Endothelial cell of umbilical vein (primary cell): ENCODE measurements at regions not wholly inside any gene's neighbourhood (a gene's known extent, or its start where the extent isn't known, plus 50 kb on each side); places are given as distances from the start of the nearest gene placed in this dataset.

Source experiments
- BruUV-seq: library from RNA; stranded (reverse); fragments of 400-500 nt; replicated peaks from 2 replicates; lab custom pipeline; 2021; lab: Mats Ljungman, UMichigan
- CTCF ChIA-PET: fragments of 300-600, 350-600 bp; sonication (Branson Sonifier 250); formaldehyde crosslinking; loops from one replicate; lab custom pipeline; 2021; ENCODE audit warnings: antibody characterized with exemption, inconsistent platforms; lab: Charles Lee
- POLR2A ChIA-PET: fragments of 300-600, 350-600 bp; sonication (Branson Sonifier 250); formaldehyde crosslinking; loops from one replicate; lab custom pipeline; 2021; ENCODE audit warnings: antibody characterized with exemption, inconsistent platforms; lab: Charles Lee
- DNase-seq: peaks from one replicate; pipeline ENCODE4 v3.0.0-alpha.2; 2011; ENCODE audit warnings: low read depth, low spot score
- FAIRE-seq: peaks from 2 replicates; lab custom pipeline; 2011; peaks lifted over from hg19 to GRCh38; lab: Jason Lieb, UNC
- H2AFZ ChIP-seq: 2 replicates; pipeline ENCODE4 v1.6.0; 2012; ENCODE audit warnings: low read depth, low read length, control low read depth, inconsistent platforms
- H3K27ac ChIP-seq: 2 replicates; pipeline ENCODE4 v1.5.1; 2011; ENCODE audit warnings: low read depth, mild to moderate bottlenecking, control low read depth, low read length, moderate library complexity; ENCODE audit not compliant: insufficient read depth
- H3K27me3 ChIP-seq, 2 experiments: 2 replicates each; pipeline versions ENCODE4 v1.6.0 to v1.6.1; 2011; ENCODE audit warnings: low read length in 2 of 2, mixed read lengths in 1 of 2; ENCODE audit not compliant: control insufficient read depth in 2 of 2, insufficient read depth in 2 of 2
- H3K36me3 ChIP-seq, 2 experiments: 2 replicates in 1 of 2; 3 replicates in 1 of 2; pipeline ENCODE4 v1.5.1; 2011; ENCODE audit warnings: low read length in 2 of 2, mild to moderate bottlenecking in 1 of 2, moderate library complexity in 1 of 2; ENCODE audit not compliant: control insufficient read depth in 2 of 2, insufficient read depth in 2 of 2; ENCODE audit errors: extremely low read depth in 1 of 2
- H3K4me1 ChIP-seq: 3 replicates; pipeline ENCODE4 v1.5.1; 2011; ENCODE audit warnings: mild to moderate bottlenecking, low read length; ENCODE audit not compliant: control insufficient read depth, insufficient read depth; ENCODE audit errors: extremely low read depth
- H3K4me2 ChIP-seq: 2 replicates; pipeline ENCODE4 v1.6.1; 2011; ENCODE audit warnings: low read length, control low read depth, mixed read lengths; ENCODE audit not compliant: insufficient read depth
- H3K4me3 ChIP-seq, 3 experiments: fragments of 200-600 bp in 1 of 3; sonication (generic), shearing (Covaris generic) in 1 of 3; replicated peaks in 1 of 3; 2 replicates each; pipeline ENCODE4 v1.5.1; 2011 to 2016; ENCODE audit warnings: control low read depth in 3 of 3, low read length in 3 of 3, mild to moderate bottlenecking in 2 of 3, inconsistent platforms in 1 of 3, low read depth in 1 of 3, moderate library complexity in 1 of 3; ENCODE audit not compliant: insufficient read depth in 1 of 3
- H3K79me2 ChIP-seq: 2 replicates; pipeline ENCODE4 v1.6.0; 2012; ENCODE audit warnings: low read length, inconsistent platforms; ENCODE audit not compliant: control insufficient read depth, insufficient read depth
- H3K9ac ChIP-seq: replicated peaks from 2 replicates; pipeline ENCODE3; 2011; ENCODE audit warnings: low read length, control low read depth; ENCODE audit not compliant: insufficient read depth; ENCODE audit errors: extremely low read depth
- H3K9me1 ChIP-seq: replicated peaks from 3 replicates; pipeline ENCODE4 v1.6.0; 2011; ENCODE audit warnings: mild to moderate bottlenecking, low read length; ENCODE audit not compliant: control insufficient read depth, insufficient read depth; ENCODE audit errors: extremely low read depth
- H3K9me3 ChIP-seq: replicated peaks from 2 replicates; pipeline ENCODE4 v1.5.1; 2012; ENCODE audit warnings: low read length, inconsistent platforms; ENCODE audit not compliant: control insufficient read depth, insufficient read depth
- H4K20me1 ChIP-seq: replicated peaks from 2 replicates; pipeline ENCODE3; 2011; ENCODE audit warnings: mild to moderate bottlenecking, low read length; ENCODE audit not compliant: control insufficient read depth, insufficient read depth; ENCODE audit errors: extremely low read depth
- EZH2 ChIP-seq: IDR thresholded peaks from 2 replicates; pipeline ENCODE4 v1.6.1; 2012; ENCODE audit warnings: borderline replicate concordance, low read depth, mild to moderate bottlenecking, moderate library complexity, low read length, inconsistent platforms; ENCODE audit not compliant: severe bottlenecking
- FOS ChIP-seq: IDR thresholded peaks from 2 replicates; pipeline ENCODE4 v1.6.1; 2011; ENCODE audit warnings: mild to moderate bottlenecking, low read length, moderate library complexity, borderline replicate concordance; ENCODE audit not compliant: insufficient read depth
- GATA2 ChIP-seq: IDR thresholded peaks from 2 replicates; pipeline ENCODE4 v1.7.0; 2011; ENCODE audit warnings: low read depth, mild to moderate bottlenecking, moderate library complexity, mixed read lengths, low read length; ENCODE audit not compliant: insufficient read length, insufficient read depth
- JUN ChIP-seq: IDR thresholded peaks from 2 replicates; pipeline ENCODE4 v1.6.1; 2011; ENCODE audit warnings: borderline replicate concordance, low read depth; ENCODE audit not compliant: insufficient read length, insufficient read depth
- MYC ChIP-seq: IDR thresholded peaks from one replicate; pipeline ENCODE4 v1.6.1; 2011; ENCODE audit warnings: mild to moderate bottlenecking, low read depth, low read length
- POLR2A ChIP-seq: IDR thresholded peaks from 2 replicates; pipeline ENCODE4 v1.6.1; 2012; ENCODE audit warnings: low read depth, mild to moderate bottlenecking, control low read depth, low read length
- POLR2AphosphoS5 ChIP-seq: IDR thresholded peaks from 2 replicates; pipeline ENCODE4 v1.6.1; 2012; ENCODE audit warnings: low read depth, mild to moderate bottlenecking, control low read depth, low read length, moderate library complexity; ENCODE audit not compliant: insufficient read depth
- dilution Hi-C: fragments of 300-500 bp; cut with MboI; formaldehyde crosslinking; loops from one replicate; pipeline ENCODE4 v1.15.0; 2019; ENCODE audit warnings: low sequenced_read_pairs; ENCODE audit not compliant: extremely low pct_ligation_motif_present
- intact Hi-C: fragments of 100-400 bp; cut with micrococcal nuclease; formaldehyde crosslinking; loops from one replicate; pipeline ENCODE4 v1.10.0; 2022
- TF ChIP-seq, protein P1 (sequence below), 2 donors: IDR thresholded peaks; 1 replicate in 1 of 2; 2 replicates in 1 of 2; pipeline ENCODE4 v1.5.1; 2011; ENCODE audit warnings: low read length in 2 of 2, mild to moderate bottlenecking in 2 of 2, moderate library complexity in 2 of 2, control low read depth in 1 of 2, inconsistent platforms in 1 of 2, low read depth in 1 of 2; ENCODE audit not compliant: insufficient read depth in 1 of 2; ENCODE audit errors: extremely low read depth in 1 of 2
- TF ChIP-seq, protein P2 (sequence below): IDR thresholded peaks from 2 replicates; pipeline ENCODE4 v1.6.1; 2011; ENCODE audit not compliant: insufficient read depth, insufficient read length

DNA sequence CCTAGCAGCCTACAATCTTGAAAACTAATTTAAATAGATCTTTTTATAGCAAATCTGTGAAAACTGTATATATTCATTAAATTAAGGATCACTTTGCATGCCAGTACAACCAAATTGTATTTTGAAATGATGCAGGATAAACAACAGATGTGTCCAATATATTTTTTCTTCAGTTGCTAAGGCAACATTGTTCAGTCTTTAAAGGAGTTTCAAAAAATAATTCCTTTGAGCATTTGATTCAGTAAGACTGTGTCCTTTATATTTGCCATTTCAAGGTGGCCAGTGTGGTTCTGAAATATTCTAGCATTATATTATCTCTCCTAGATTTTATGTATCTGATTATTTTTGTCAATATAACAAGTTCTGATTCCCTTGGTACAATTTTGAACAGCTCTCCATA, 254.7 kb downstream of the PLOD2 start:
- BruUV-seq = no TSS peak
- Histone ChIP-seq H3K4me2 (no peak overlapping the region), H3K36me3 (no peaks in the 10 kb centered on the region), H3K79me2 (no peaks in the 10 kb centered on the region), H4K20me1 (no peaks in the 10 kb centered on the region), H3K27ac (no peak overlapping the region), H3K4me1 (no peaks in the 10 kb centered on the region), H3K9ac (no peak overlapping the region), H2AFZ (no peak overlapping the region), H3K9me3 (no peaks in the 10 kb centered on the region), H3K27me3 (no peaks in the 10 kb centered on the region), H3K9me1 (no peaks in the 10 kb centered on the region), H3K4me3 (no peak overlapping the region)
- ChIA-PET CTCF (interaction anchor here (1.2 kb wide), 1 partner anchor 12 kb away, joined by 3 read pairs; no protein-coding TSS in a partner anchor), POLR2A (no interaction called here)
- dilution Hi-C loops = no loop called here
- TF ChIP-seq GATA2 (no peak), JUN (no peak), MYC (no peak), POLR2A (no peak), POLR2AphosphoS5 (no peak)
- TF ChIP-seq, protein P1, sequence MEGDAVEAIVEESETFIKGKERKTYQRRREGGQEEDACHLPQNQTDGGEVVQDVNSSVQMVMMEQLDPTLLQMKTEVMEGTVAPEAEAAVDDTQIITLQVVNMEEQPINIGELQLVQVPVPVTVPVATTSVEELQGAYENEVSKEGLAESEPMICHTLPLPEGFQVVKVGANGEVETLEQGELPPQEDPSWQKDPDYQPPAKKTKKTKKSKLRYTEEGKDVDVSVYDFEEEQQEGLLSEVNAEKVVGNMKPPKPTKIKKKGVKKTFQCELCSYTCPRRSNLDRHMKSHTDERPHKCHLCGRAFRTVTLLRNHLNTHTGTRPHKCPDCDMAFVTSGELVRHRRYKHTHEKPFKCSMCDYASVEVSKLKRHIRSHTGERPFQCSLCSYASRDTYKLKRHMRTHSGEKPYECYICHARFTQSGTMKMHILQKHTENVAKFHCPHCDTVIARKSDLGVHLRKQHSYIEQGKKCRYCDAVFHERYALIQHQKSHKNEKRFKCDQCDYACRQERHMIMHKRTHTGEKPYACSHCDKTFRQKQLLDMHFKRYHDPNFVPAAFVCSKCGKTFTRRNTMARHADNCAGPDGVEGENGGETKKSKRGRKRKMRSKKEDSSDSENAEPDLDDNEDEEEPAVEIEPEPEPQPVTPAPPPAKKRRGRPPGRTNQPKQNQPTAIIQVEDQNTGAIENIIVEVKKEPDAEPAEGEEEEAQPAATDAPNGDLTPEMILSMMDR (IDR thresholded peaks at IDR 0.05; ENCODE audit: extremely low read depth in 1 of 2, insufficient read depth in 1 of 2, low read depth in 1 of 2, low read length in 2 of 2) = no peak
- TF ChIP-seq, protein P2, sequence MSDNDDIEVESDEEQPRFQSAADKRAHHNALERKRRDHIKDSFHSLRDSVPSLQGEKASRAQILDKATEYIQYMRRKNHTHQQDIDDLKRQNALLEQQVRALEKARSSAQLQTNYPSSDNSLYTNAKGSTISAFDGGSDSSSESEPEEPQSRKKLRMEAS = no peak
- intact Hi-C loops = no loop called here
- DNase-seq = no peak
- no peak for FAIRE-seq

DNA sequence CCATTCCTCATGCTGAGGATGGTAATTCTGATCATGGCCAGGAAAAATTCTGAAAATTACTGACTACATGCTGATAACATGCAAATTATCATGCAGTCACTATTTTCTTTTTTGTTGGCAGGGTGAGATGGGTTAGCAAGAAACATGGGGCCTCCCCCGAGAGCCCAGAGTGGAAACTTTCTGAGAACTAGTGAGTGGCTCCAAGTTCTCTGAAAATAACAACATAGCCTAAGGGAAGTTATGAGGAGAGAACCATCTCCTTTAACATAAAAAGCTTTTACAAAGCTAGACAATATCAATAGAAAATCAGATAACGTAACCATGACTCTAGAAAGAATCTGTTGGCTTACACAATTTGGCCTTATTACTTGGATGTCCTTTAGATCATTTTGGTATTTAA, 254.2 kb downstream of the PLOD2 start:
- FAIRE-seq = no peak
- CTCF ChIA-PET = interaction anchor here (1.2 kb wide), 1 partner anchor 12 kb away, joined by 3 read pairs; no protein-coding TSS in a partner anchor
- POLR2A ChIA-PET = no interaction called here
- H4K20me1 ChIP-seq = no peaks in the 10 kb centered on the region
- no peaks in the 10 kb centered on the region for H3K27me3 ChIP-seq
- H3K79me2 ChIP-seq = no peaks in the 10 kb centered on the region
- no peak overlapping the region for H2AFZ ChIP-seq
- BruUV-seq = no TSS peak
- H3K4me1 ChIP-seq = no peaks in the 10 kb centered on the region
- H3K27ac ChIP-seq = no peak overlapping the region
- intact Hi-C loops (no loop called here), dilution Hi-C loops (no loop called here)
- H3K9ac ChIP-seq = no peak overlapping the region
- TF ChIP-seq POLR2A (no peak), FOS (no peak), MYC (no peak), GATA2 (no peak), POLR2AphosphoS5 (no peak), EZH2 (no peak), JUN (no peak)
- TF ChIP-seq, protein P2 = no peak
- TF ChIP-seq, protein P1 (IDR thresholded peaks at IDR 0.05; ENCODE audit: extremely low read depth in 1 of 2, insufficient read depth in 1 of 2, low read depth in 1 of 2, low read length in 2 of 2) = no peak
- no peak overlapping the region for H3K4me3 ChIP-seq
- H3K9me3 ChIP-seq = no peaks in the 10 kb centered on the region
- no peak for DNase-seq
- no peaks in the 10 kb centered on the region for H3K9me1 ChIP-seq
- no peak overlapping the region for H3K4me2 ChIP-seq
- no peaks in the 10 kb centered on the region for H3K36me3 ChIP-seq
